Kidney (tissue), 13 donors: ENCODE measurements at regions not wholly inside any gene's neighbourhood (a gene's known extent, or its start where the extent isn't known, plus 50 kb on each side); places are given as distances from the start of the nearest gene placed in this dataset.
A peak's percentile ranks its signal among the peaks of the same experiment; 100 is the strongest.
"Not testable (repeated sequence)": the region's sequence is repeated elsewhere in the genome, so short reads cannot be mapped to it uniquely, and the experiment has no call there.

Source experiments
- DNase-seq, 5 donors: peaks; one replicate each; pipeline ENCODE4 v3.0.0-alpha.2; 2013 to 2020
- FAIRE-seq: peaks from 2 replicates; lab custom pipeline; 2012; peaks lifted over from hg19 to GRCh38; lab: Jason Lieb, UNC
- H3K27ac ChIP-seq, 2 donors: one replicate each; pipeline ENCODE4 v1.7.0; 2013; ENCODE audit warnings: low read depth in 2 of 2, low read length in 2 of 2, inconsistent platforms in 1 of 2
- H3K27me3 ChIP-seq: one replicate; pipeline ENCODE4 v1.7.1; 2013; ENCODE audit warnings: low read length, inconsistent platforms; ENCODE audit not compliant: control insufficient read depth, insufficient read depth
- H3K36me3 ChIP-seq, 3 donors: one replicate each; pipeline versions ENCODE4 v1.7.0 to v1.7.1; 2013; ENCODE audit warnings: low read length in 3 of 3, control low read depth in 1 of 3, inconsistent platforms in 1 of 3; ENCODE audit not compliant: insufficient read depth in 3 of 3, control insufficient read depth in 2 of 3
- H3K4me1 ChIP-seq, 3 donors: one replicate each; pipeline versions ENCODE4 v1.7.0 to v1.7.1; 2013; ENCODE audit warnings: low read length in 3 of 3, inconsistent platforms in 1 of 3, low read depth in 1 of 3; ENCODE audit not compliant: control insufficient read depth in 2 of 3, insufficient read depth in 2 of 3
- H3K4me3 ChIP-seq, 3 donors: one replicate each; pipeline versions ENCODE4 v1.7.0 to v1.8.1; 2013; ENCODE audit warnings: low read length in 3 of 3, control low read depth in 1 of 3, inconsistent platforms in 1 of 3
- H3K9ac ChIP-seq, 3 donors: one replicate each; pipeline versions ENCODE4 v1.7.0 to v1.7.1; 2013; ENCODE audit warnings: low read length in 3 of 3, control low read depth in 1 of 3, inconsistent platforms in 1 of 3
- H3K9me3 ChIP-seq, 3 donors: one replicate each; pipeline versions ENCODE4 v1.7.0 to v1.7.1; 2013; ENCODE audit warnings: low read length in 3 of 3, control low read depth in 1 of 3, inconsistent platforms in 1 of 3; ENCODE audit not compliant: control insufficient read depth in 2 of 3, insufficient read depth in 1 of 3
- CTCF ChIP-seq: IDR thresholded peaks from 3 replicates; pipeline ENCODE4 v1.5.1; 2012; ENCODE audit warnings: mild to moderate bottlenecking, moderate library complexity, borderline replicate concordance; ENCODE audit not compliant: insufficient read depth; ENCODE audit errors: extremely low read depth
- intact Hi-C: fragments of 100-400 bp; cut with DNase I; formaldehyde crosslinking; loops from one replicate; pipeline ENCODE4 v1.11.1; 2022
- donor health status: control.
- donor health status: control.
- donor health status: control.
- donor health status: control.
- donor health status: control.
- donor health status: DM: yes; HTN: yes; CAD: no.
- donor health status: Normal renal cell carcinoma (clear cell type).

DNA sequence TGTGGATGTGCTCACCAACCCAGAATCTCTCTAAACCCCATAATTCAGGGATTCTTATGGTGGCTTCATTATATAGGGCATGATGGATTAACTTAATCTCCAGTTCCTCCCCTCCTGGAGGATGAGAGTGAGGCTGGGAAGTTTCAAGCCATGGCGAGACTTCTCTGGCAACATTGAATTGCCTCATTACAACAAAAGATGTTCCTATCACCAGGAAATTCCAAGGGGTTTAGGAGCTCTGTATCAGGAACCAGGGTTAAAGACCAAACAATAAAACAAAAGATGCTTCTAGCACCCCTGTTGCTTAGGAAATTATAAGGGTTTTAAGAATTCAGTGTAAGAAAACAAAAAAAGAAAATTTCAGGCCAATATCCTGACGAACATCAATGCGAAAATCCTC, 100.1 kb downstream of the NAB1 start:
- Histone ChIP-seq H3K9ac (no peak overlapping the region), H3K27ac (no peak overlapping the region), H3K36me3 (no peaks in the 10 kb centered on the region), H3K4me3 (no peak overlapping the region), H3K9me3 (no peaks in the 10 kb centered on the region), H3K4me1 (no peaks in the 10 kb centered on the region), H3K27me3 (no peaks in the 10 kb centered on the region)
- no peak for TF ChIP-seq CTCF
- DNase-seq (no peak), FAIRE-seq (no peak)
- intact Hi-C loops, result no loop called here

DNA sequence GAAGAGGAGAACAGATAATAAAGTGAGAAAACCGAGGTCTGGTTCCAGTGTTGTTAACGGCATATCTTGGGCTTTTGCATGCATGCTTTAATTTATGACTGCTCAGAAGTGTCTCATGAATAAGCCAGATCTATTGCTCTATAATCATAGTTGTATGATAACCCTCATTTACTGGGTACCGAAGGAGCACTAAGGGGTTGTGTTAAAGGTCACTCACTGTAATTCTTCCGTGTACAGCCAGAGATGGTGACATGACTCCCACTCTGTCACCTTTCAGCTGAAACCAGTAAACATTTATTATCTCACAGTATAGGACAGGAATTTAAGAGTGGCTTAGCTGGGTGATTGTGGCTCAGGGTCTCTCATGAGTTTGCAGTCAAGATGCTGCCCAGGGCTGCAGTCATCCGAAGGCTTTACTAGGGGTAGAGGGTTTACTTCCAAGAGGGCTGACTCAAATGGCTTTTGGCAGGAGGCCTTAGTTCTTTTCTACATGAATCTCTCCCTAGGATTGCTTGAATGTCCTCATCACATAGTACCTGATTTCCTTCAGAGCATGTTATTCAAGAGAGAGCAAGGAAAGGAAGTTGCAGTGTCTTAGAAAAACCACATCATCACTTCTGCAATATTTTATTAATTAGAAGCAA, 107.0 kb downstream of the NAB1 start:
- FAIRE-seq (no peak), DNase-seq (no peak)
- intact Hi-C loops, result no loop called here
- Histone ChIP-seq H3K36me3 (no peaks in the 10 kb centered on the region), H3K27me3 (no peaks in the 10 kb centered on the region), H3K27ac (no peak overlapping the region), H3K9ac (no peak overlapping the region), H3K9me3 (no peaks in the 10 kb centered on the region), H3K4me3 (no peak overlapping the region), H3K4me1 (no peaks in the 10 kb centered on the region)
- no peak for TF ChIP-seq CTCF

DNA sequence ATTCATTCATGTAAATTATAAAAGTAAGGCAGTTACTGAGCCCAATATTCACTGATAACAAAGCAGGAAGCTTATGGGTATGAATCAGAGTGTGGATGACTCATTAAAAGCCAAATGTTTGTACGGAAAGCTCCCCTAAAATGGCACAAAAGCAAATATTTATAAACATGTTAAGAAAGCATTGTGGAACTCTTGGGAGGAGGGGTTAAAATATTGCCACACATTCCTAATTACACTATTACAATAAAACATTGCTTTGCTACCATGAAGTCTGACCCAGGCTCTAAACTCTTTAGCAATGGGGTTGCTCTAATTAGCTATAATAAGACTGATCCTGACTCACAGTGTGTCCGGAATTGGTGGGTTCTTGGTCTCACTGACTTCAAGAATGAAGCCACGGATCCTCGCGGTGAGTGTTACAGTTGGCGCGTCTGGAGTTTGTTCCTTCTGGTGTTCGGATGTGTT, 110.9 kb downstream of the NAB1 start:
- TF ChIP-seq CTCF, result no peak
- Histone ChIP-seq H3K27ac (no peak overlapping the region), H3K4me3 (no peak overlapping the region), H3K27me3 (no peaks in the 10 kb centered on the region), H3K36me3 (no peaks in the 10 kb centered on the region), H3K9me3 (no peaks in the 10 kb centered on the region), H3K9ac (no peak overlapping the region), H3K4me1 (no peaks in the 10 kb centered on the region)
- intact Hi-C loops, result no loop called here
- FAIRE-seq, result no peak
- DNase-seq, result no peak

- H3K9ac ChIP-seq, H3K27ac ChIP-seq, H3K4me1 ChIP-seq, H3K4me3 ChIP-seq, H3K36me3 ChIP-seq, H3K9me3 ChIP-seq, FAIRE-seq, H3K27me3 ChIP-seq, intact Hi-C loops: not testable (repeated sequence)
- DNase-seq, result peak in 2 of 5 donors; percentile 11 to 64
These were observed 111.7 kb downstream of the NAB1 start for GRCh38 chr2:190760353-190761150.

GRCh38 chr2:190761216-190761615, 112.3 kb downstream of the NAB1 start:
- FAIRE-seq, intact Hi-C loops, H3K27me3 ChIP-seq, H3K9ac ChIP-seq, H3K4me1 ChIP-seq, H3K9me3 ChIP-seq, DNase-seq, H3K27ac ChIP-seq, H3K36me3 ChIP-seq: not testable (repeated sequence)
- peak overlapping the region in 1 of 3 donors; percentile 29 for H3K4me3 ChIP-seq
